Liver (tissue), 8 donors: ENCODE measurements at regions not wholly inside any gene's neighbourhood (a gene's known extent, or its start where the extent isn't known, plus 50 kb on each side); places are given as distances from the start of the nearest gene placed in this dataset.

Experiments used
- DNase-seq: peaks from one replicate; pipeline ENCODE4 v3.0.0-alpha.2; 2017; ENCODE audit warnings: low spot score
- H3K27ac ChIP-seq, 2 donors: one replicate each; pipeline ENCODE4 v1.7.0; 2013; ENCODE audit warnings: inconsistent platforms in 2 of 2, low read length in 2 of 2, control low read depth in 1 of 2, low read depth in 1 of 2, mild to moderate bottlenecking in 1 of 2
- H3K27me3 ChIP-seq, 4 donors: one replicate each; pipeline versions ENCODE4 v1.6.1 to v1.7.0; 2013; ENCODE audit warnings: low read length in 3 of 4, inconsistent platforms in 1 of 4, mild to moderate bottlenecking in 1 of 4, moderate library complexity in 1 of 4; ENCODE audit not compliant: control insufficient read depth in 4 of 4, insufficient read depth in 4 of 4
- H3K36me3 ChIP-seq, 4 donors: one replicate each; pipeline versions ENCODE4 v1.6.1 to v1.7.0; 2013; ENCODE audit warnings: low read length in 3 of 4, mild to moderate bottlenecking in 3 of 4, low read depth in 1 of 4, moderate library complexity in 1 of 4; ENCODE audit not compliant: control insufficient read depth in 4 of 4, insufficient read depth in 3 of 4
- H3K4me1 ChIP-seq, 4 donors: one replicate each; pipeline versions ENCODE4 v1.6.1 to v1.7.0; 2013; ENCODE audit warnings: low read length in 3 of 4, mild to moderate bottlenecking in 3 of 4, moderate library complexity in 1 of 4; ENCODE audit not compliant: control insufficient read depth in 4 of 4, insufficient read depth in 4 of 4
- H3K4me3 ChIP-seq, 3 donors: one replicate each; pipeline versions ENCODE4 v1.6.1 to v1.7.0; 2013; ENCODE audit warnings: low read length in 3 of 3, control low read depth in 1 of 3, low read depth in 1 of 3, mild to moderate bottlenecking in 1 of 3
- H3K9ac ChIP-seq, 2 donors: one replicate each; pipeline ENCODE4 v1.7.0; 2013; ENCODE audit warnings: low read length in 2 of 2, mild to moderate bottlenecking in 2 of 2, moderate library complexity in 2 of 2, control low read depth in 1 of 2, low read depth in 1 of 2
- H3K9me3 ChIP-seq, 4 donors: one replicate each; pipeline versions ENCODE4 v1.6.1 to v1.7.0; 2013; ENCODE audit warnings: low read length in 3 of 4; ENCODE audit not compliant: control insufficient read depth in 4 of 4
- EGR1 ChIP-seq, 2 donors: IDR thresholded peaks; 2 replicates each; pipeline ENCODE4 v1.6.1; 2016 to 2018; ENCODE audit warnings: antibody characterized with exemption in 2 of 2, low read depth in 2 of 2
- FOXA1 ChIP-seq: IDR thresholded peaks from 2 replicates; pipeline ENCODE4 v1.6.1; 2016; ENCODE audit warnings: antibody characterized with exemption
- FOXA2 ChIP-seq: IDR thresholded peaks from 2 replicates; pipeline ENCODE4 v1.6.1; 2016; ENCODE audit warnings: antibody characterized with exemption
- GABPA ChIP-seq, 2 donors: IDR thresholded peaks in 1 of 2; conservative IDR thresholded peaks in 1 of 2; 2 replicates each; pipeline ENCODE4 v1.6.1; 2016; ENCODE audit warnings: antibody characterized with exemption in 2 of 2, mild to moderate bottlenecking in 1 of 2, moderate library complexity in 1 of 2
- HNF4A ChIP-seq, 2 donors: conservative IDR thresholded peaks; 2 replicates each; pipeline ENCODE4 v1.6.1; 2016; ENCODE audit warnings: antibody characterized with exemption in 2 of 2, mild to moderate bottlenecking in 2 of 2
- HNF4G ChIP-seq: IDR thresholded peaks from 2 replicates; pipeline ENCODE4 v1.6.1; 2016; ENCODE audit warnings: antibody characterized with exemption
- JUND ChIP-seq, 2 donors: IDR thresholded peaks; 2 replicates each; pipeline ENCODE4 v1.6.1; 2016; ENCODE audit warnings: antibody characterized with exemption in 2 of 2
- NR2F2 ChIP-seq: IDR thresholded peaks from 2 replicates; pipeline ENCODE4 v1.6.1; 2016; ENCODE audit warnings: antibody characterized with exemption
- RAD21 ChIP-seq, 2 donors: IDR thresholded peaks; 2 replicates each; pipeline ENCODE4 v1.6.1; 2016; ENCODE audit warnings: antibody characterized with exemption in 2 of 2, mild to moderate bottlenecking in 2 of 2
- RXRA ChIP-seq, 2 donors: IDR thresholded peaks; 2 replicates each; pipeline ENCODE4 v1.6.1; 2017 to 2018; ENCODE audit warnings: antibody characterized with exemption in 2 of 2, mild to moderate bottlenecking in 1 of 2
- SP1 ChIP-seq: IDR thresholded peaks from 2 replicates; pipeline ENCODE4 v1.6.1; 2018; ENCODE audit warnings: antibody characterized with exemption, mild to moderate bottlenecking
- TAF1 ChIP-seq: conservative IDR thresholded peaks from 2 replicates; pipeline ENCODE4 v1.6.1; 2016; ENCODE audit warnings: antibody characterized with exemption, mild to moderate bottlenecking
- YY1 ChIP-seq: IDR thresholded peaks from 2 replicates; pipeline ENCODE4 v1.6.1; 2016; ENCODE audit warnings: antibody characterized with exemption, mild to moderate bottlenecking
- WGBS: extraction: QIAGEN DNeasy Blood & Tissue Kit; methylation state at CpG from one replicate; pipeline ENCODE4 v1.1.7; 2013; 5-methylcytosine and 5-hydroxymethylcytosine counted together
- TF ChIP-seq, protein P1 (sequence below): IDR thresholded peaks from 2 replicates; pipeline ENCODE4 v1.6.1; 2016; ENCODE audit warnings: antibody characterized with exemption
- TF ChIP-seq, protein P2 (sequence below): IDR thresholded peaks from 2 replicates; pipeline ENCODE4 v1.6.1; 2016; ENCODE audit warnings: antibody characterized with exemption
- TF ChIP-seq, protein P3 (sequence below): IDR thresholded peaks from 2 replicates; pipeline ENCODE4 v1.6.1; 2016; ENCODE audit warnings: antibody characterized with exemption, mild to moderate bottlenecking
- TF ChIP-seq, protein P4 (sequence below): IDR thresholded peaks from 2 replicates; pipeline ENCODE4 v1.6.1; 2016; ENCODE audit warnings: antibody characterized with exemption
- TF ChIP-seq, protein P5 (sequence below): fragments of 150-350 bp; IDR thresholded peaks from 2 replicates; pipeline ENCODE4 v1.5.1; 2017; ENCODE audit warnings: improper control_type of control experiment, low read depth, low read length; ENCODE audit not compliant: missing input control
- donor health status: healthy.
- donor health status: healthy.
- donor health status: healthy.
- donor health status: healthy.
- donor health status: healthy.

DNA sequence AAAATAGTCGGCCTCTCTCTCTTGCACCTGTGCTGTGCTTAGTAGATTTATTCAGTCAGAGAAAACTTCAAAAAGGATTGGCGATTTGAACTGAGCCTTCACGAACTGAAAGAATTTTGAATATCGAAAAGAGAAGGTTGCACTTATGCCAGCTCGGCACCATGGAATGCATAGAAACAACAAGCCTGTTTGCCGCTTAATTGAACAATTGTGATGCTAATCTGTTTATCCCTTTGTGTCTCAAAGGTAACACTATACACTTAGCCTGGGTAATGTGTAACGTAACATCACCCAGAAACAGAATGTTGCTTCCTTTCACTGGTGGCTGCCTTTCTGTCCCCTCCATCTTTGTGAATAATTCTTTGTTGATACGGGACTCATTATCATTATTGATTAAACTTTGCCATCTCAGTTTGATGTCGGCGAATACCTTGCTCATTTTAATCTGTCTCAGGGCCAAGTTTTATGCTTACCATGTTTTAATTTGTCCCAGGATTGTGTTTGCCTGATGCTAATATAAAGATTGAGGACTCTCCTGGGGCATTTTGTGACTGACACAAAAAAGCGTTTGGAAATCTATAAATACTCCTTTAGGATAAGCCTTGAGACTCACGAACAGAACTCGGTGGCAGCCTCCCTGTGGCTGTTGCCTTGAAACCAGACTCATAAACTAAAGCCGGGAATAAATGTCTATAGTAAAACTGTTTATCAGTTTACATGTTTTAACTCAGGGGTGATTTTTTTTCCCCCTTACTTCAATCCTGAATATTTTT is 400.5 kb downstream of the RAPGEF2 start:
- Histone ChIP-seq H3K36me3 (no peaks in the 10 kb centered on the region), H3K9ac (no peak overlapping the region), H3K4me3 (no peak overlapping the region), H3K4me1 (peaks cover 4 to 34% (median 19%) of the 10 kb centered on the region in 4 donors), H3K27ac (no peak overlapping the region), H3K27me3 (no peaks in the 10 kb centered on the region), H3K9me3 (no peaks in the 10 kb centered on the region)
- no peak for DNase-seq
- TF ChIP-seq SP1, result no peak
- no peak for TF ChIP-seq FOXA2
- TF ChIP-seq RAD21 (IDR thresholded peaks at IDR 0.05), result no peak
- TF ChIP-seq, protein P1, sequence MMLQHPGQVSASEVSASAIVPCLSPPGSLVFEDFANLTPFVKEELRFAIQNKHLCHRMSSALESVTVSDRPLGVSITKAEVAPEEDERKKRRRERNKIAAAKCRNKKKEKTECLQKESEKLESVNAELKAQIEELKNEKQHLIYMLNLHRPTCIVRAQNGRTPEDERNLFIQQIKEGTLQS, result no peak
- TF ChIP-seq, protein P2, sequence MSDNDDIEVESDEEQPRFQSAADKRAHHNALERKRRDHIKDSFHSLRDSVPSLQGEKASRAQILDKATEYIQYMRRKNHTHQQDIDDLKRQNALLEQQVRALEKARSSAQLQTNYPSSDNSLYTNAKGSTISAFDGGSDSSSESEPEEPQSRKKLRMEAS, result no peak
- no peak for TF ChIP-seq EGR1 (IDR thresholded peaks at IDR 0.05; ENCODE audit: low read depth in 2 of 2)
- TF ChIP-seq, protein P3, sequence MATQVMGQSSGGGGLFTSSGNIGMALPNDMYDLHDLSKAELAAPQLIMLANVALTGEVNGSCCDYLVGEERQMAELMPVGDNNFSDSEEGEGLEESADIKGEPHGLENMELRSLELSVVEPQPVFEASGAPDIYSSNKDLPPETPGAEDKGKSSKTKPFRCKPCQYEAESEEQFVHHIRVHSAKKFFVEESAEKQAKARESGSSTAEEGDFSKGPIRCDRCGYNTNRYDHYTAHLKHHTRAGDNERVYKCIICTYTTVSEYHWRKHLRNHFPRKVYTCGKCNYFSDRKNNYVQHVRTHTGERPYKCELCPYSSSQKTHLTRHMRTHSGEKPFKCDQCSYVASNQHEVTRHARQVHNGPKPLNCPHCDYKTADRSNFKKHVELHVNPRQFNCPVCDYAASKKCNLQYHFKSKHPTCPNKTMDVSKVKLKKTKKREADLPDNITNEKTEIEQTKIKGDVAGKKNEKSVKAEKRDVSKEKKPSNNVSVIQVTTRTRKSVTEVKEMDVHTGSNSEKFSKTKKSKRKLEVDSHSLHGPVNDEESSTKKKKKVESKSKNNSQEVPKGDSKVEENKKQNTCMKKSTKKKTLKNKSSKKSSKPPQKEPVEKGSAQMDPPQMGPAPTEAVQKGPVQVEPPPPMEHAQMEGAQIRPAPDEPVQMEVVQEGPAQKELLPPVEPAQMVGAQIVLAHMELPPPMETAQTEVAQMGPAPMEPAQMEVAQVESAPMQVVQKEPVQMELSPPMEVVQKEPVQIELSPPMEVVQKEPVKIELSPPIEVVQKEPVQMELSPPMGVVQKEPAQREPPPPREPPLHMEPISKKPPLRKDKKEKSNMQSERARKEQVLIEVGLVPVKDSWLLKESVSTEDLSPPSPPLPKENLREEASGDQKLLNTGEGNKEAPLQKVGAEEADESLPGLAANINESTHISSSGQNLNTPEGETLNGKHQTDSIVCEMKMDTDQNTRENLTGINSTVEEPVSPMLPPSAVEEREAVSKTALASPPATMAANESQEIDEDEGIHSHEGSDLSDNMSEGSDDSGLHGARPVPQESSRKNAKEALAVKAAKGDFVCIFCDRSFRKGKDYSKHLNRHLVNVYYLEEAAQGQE, result no peak
- TF ChIP-seq FOXA1, result no peak
- no peak for TF ChIP-seq RXRA (IDR thresholded peaks at IDR 0.05)
- no peak for TF ChIP-seq GABPA (IDR thresholded peaks at IDR 0.05 in 1 of 2, conservative IDR thresholded peaks at IDR 0.05 in 1 of 2)
- no peak for TF ChIP-seq TAF1
- TF ChIP-seq, protein P4, sequence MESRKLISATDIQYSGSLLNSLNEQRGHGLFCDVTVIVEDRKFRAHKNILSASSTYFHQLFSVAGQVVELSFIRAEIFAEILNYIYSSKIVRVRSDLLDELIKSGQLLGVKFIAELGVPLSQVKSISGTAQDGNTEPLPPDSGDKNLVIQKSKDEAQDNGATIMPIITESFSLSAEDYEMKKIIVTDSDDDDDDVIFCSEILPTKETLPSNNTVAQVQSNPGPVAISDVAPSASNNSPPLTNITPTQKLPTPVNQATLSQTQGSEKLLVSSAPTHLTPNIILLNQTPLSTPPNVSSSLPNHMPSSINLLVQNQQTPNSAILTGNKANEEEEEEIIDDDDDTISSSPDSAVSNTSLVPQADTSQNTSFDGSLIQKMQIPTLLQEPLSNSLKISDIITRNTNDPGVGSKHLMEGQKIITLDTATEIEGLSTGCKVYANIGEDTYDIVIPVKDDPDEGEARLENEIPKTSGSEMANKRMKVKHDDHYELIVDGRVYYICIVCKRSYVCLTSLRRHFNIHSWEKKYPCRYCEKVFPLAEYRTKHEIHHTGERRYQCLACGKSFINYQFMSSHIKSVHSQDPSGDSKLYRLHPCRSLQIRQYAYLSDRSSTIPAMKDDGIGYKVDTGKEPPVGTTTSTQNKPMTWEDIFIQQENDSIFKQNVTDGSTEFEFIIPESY, result no peak
- no peak for TF ChIP-seq JUND (IDR thresholded peaks at IDR 0.05)
- no peak for TF ChIP-seq HNF4G
- no peak for TF ChIP-seq NR2F2
- TF ChIP-seq YY1, result no peak
- TF ChIP-seq HNF4A (conservative IDR thresholded peaks at IDR 0.05), result no peak
- TF ChIP-seq, protein P5, sequence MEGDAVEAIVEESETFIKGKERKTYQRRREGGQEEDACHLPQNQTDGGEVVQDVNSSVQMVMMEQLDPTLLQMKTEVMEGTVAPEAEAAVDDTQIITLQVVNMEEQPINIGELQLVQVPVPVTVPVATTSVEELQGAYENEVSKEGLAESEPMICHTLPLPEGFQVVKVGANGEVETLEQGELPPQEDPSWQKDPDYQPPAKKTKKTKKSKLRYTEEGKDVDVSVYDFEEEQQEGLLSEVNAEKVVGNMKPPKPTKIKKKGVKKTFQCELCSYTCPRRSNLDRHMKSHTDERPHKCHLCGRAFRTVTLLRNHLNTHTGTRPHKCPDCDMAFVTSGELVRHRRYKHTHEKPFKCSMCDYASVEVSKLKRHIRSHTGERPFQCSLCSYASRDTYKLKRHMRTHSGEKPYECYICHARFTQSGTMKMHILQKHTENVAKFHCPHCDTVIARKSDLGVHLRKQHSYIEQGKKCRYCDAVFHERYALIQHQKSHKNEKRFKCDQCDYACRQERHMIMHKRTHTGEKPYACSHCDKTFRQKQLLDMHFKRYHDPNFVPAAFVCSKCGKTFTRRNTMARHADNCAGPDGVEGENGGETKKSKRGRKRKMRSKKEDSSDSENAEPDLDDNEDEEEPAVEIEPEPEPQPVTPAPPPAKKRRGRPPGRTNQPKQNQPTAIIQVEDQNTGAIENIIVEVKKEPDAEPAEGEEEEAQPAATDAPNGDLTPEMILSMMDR, result no peak
- WGBS, result 85% methylated on average over 14 of the region's 14 CpGs
